IMR-90 (cell line): ENCODE measurements at regions not wholly inside any gene's neighbourhood (a gene's known extent, or its start where the extent isn't known, plus 50 kb on each side); places are given as distances from the start of the nearest gene placed in this dataset.

Source experiments
- ATAC-seq: fragments of 200-7000 bp; cut with Tn5 transposase; 2 replicates; pipeline ENCODE4 v1.9.1; 2020; ENCODE audit warnings: low read depth, mild to moderate bottlenecking, moderate library complexity
- BruUV-seq: library from RNA; stranded (reverse); fragments of 400-500 nt; replicated peaks from 2 replicates; lab custom pipeline; 2021; lab: Mats Ljungman, UMichigan
- CTCF ChIA-PET: fragments of 300-600 bp; formaldehyde crosslinking; extraction: SDS; loops from one replicate; lab custom pipeline; 2021; ENCODE audit warnings: antibody characterized with exemption; lab: Yijun Ruan, JAX
- POLR2A ChIA-PET: fragments of 300-600 bp; sonication (Branson Sonifier 250); formaldehyde crosslinking; loops from one replicate; lab custom pipeline; 2022; ENCODE audit warnings: antibody characterized with exemption; ENCODE audit not compliant: unreplicated experiment; lab: Charles Lee
- DNase-seq: peaks from one replicate; pipeline ENCODE4 v3.0.0; 2013
- H2AFZ ChIP-seq: replicated peaks from 2 replicates; pipeline ENCODE3; 2013; ENCODE audit warnings: low read length, mild to moderate bottlenecking; ENCODE audit not compliant: poor library complexity
- H2AK5ac ChIP-seq: 2 replicates; pipeline ENCODE4 v1.6.1; 2013; ENCODE audit warnings: low read depth, low read length, inconsistent platforms
- H2AK9ac ChIP-seq: replicated peaks from 2 replicates; pipeline ENCODE3; 2013; ENCODE audit warnings: mild to moderate bottlenecking, low read depth, low read length, moderate library complexity; ENCODE audit not compliant: poor library complexity
- H2BK120ac ChIP-seq: 2 replicates; pipeline ENCODE4 v1.6.1; 2013; ENCODE audit warnings: low read depth, low read length, inconsistent platforms
- H2BK15ac ChIP-seq: 3 replicates; pipeline ENCODE4 v1.6.1; 2013; ENCODE audit warnings: low read depth, low read length, inconsistent platforms
- H2BK20ac ChIP-seq: 2 replicates; pipeline ENCODE4 v1.6.1; 2013; ENCODE audit warnings: low read depth, mild to moderate bottlenecking, inconsistent platforms, low read length, moderate library complexity
- H2BK5ac ChIP-seq: 2 replicates; pipeline ENCODE4 v1.6.1; 2013; ENCODE audit warnings: mild to moderate bottlenecking, low read depth, low read length, inconsistent platforms; ENCODE audit not compliant: poor library complexity, severe bottlenecking
- H3K14ac ChIP-seq: replicated peaks from 2 replicates; pipeline ENCODE4 v1.6.1; 2013; ENCODE audit warnings: low read depth, low read length, inconsistent platforms
- H3K18ac ChIP-seq: 2 replicates; pipeline ENCODE4 v1.6.1; 2013; ENCODE audit warnings: low read depth, low read length, control low read depth
- H3K23ac ChIP-seq: 2 replicates; pipeline ENCODE4 v1.6.1; 2013; ENCODE audit warnings: low read depth, low read length, inconsistent platforms
- H3K27ac ChIP-seq: 2 replicates; pipeline ENCODE4 v1.5.1; 2013; ENCODE audit warnings: mild to moderate bottlenecking, control low read depth, low read length; ENCODE audit not compliant: insufficient read depth
- H3K27me3 ChIP-seq: 2 replicates; pipeline ENCODE4 v1.6.1; 2013; ENCODE audit warnings: low read length; ENCODE audit not compliant: control insufficient read depth, insufficient read depth
- H3K36me3 ChIP-seq: 2 replicates; pipeline ENCODE4 v1.6.1; 2013; ENCODE audit warnings: low read length, mixed read lengths; ENCODE audit not compliant: control insufficient read depth, insufficient read depth
- H3K4ac ChIP-seq: 2 replicates; pipeline ENCODE4 v1.6.1; 2013; ENCODE audit warnings: low read depth, low read length, inconsistent platforms
- H3K4me1 ChIP-seq: 2 replicates; pipeline ENCODE4 v1.6.1; 2013; ENCODE audit warnings: low read length, mixed read lengths; ENCODE audit not compliant: control insufficient read depth, insufficient read depth
- H3K4me2 ChIP-seq: 2 replicates; pipeline ENCODE4 v1.6.1; 2013; ENCODE audit warnings: low read depth, mild to moderate bottlenecking, control low read depth, low read length, moderate library complexity
- H3K4me3 ChIP-seq: 2 replicates; pipeline ENCODE4 v1.5.1; 2013; ENCODE audit warnings: low read depth, mild to moderate bottlenecking, control low read depth, low read length, moderate library complexity; ENCODE audit not compliant: insufficient read depth
- H3K56ac ChIP-seq: 2 replicates; pipeline ENCODE4 v1.6.1; 2013; ENCODE audit warnings: low read length, inconsistent platforms; ENCODE audit not compliant: insufficient read depth; ENCODE audit errors: extremely low read depth
- H3K79me1 ChIP-seq, 2 experiments: 2 replicates each; pipeline ENCODE4 v1.6.1; 2013; ENCODE audit warnings: low read length in 2 of 2, inconsistent platforms in 1 of 2, low read depth in 1 of 2
- H3K9ac ChIP-seq: 2 replicates; pipeline ENCODE4 v1.6.1; 2013; ENCODE audit warnings: low read depth, low read length, control low read depth
- H3K9me1 ChIP-seq: 2 replicates; pipeline ENCODE4 v1.6.1; 2013; ENCODE audit warnings: low read length, inconsistent platforms; ENCODE audit not compliant: insufficient read depth
- H3K9me3 ChIP-seq: 2 replicates; pipeline ENCODE4 v1.6.1; 2013; ENCODE audit warnings: low read length; ENCODE audit not compliant: control insufficient read depth, insufficient read depth
- H4K20me1 ChIP-seq: 2 replicates; pipeline ENCODE4 v1.6.1; 2013; ENCODE audit warnings: low read length, inconsistent platforms; ENCODE audit not compliant: insufficient read depth
- H4K5ac ChIP-seq: 2 replicates; pipeline ENCODE4 v1.6.1; 2013; ENCODE audit warnings: mild to moderate bottlenecking, low read depth, low read length, control low read depth
- H4K8ac ChIP-seq, 2 experiments: 2 replicates each; pipeline ENCODE4 v1.6.1; 2013; ENCODE audit warnings: low read depth in 2 of 2, low read length in 2 of 2, control low read depth in 1 of 2, inconsistent platforms in 1 of 2
- H4K91ac ChIP-seq: 2 replicates; pipeline ENCODE4 v1.6.1; 2013; ENCODE audit warnings: low read depth, low read length, inconsistent platforms; ENCODE audit not compliant: insufficient read depth
- CTCF ChIP-seq: conservative IDR thresholded peaks from 2 replicates; pipeline ENCODE4 v1.5.1; 2012; ENCODE audit warnings: mild to moderate bottlenecking, low read depth, low read length, improper control_type of control experiment
- ELK1 ChIP-seq: fragments of 150-350 bp; IDR thresholded peaks from 2 replicates; pipeline ENCODE4 v1.6.1; 2016; ENCODE audit warnings: low read depth, mild to moderate bottlenecking, low read length, moderate library complexity, borderline replicate concordance
- RAD21 ChIP-seq: IDR thresholded peaks from 2 replicates; pipeline ENCODE4 v1.6.1; 2012; ENCODE audit warnings: low read length, improper control_type of control experiment
- RFX5 ChIP-seq: IDR thresholded peaks from 2 replicates; pipeline ENCODE4 v1.8.0; 2012; ENCODE audit warnings: low read depth, mild to moderate bottlenecking, low read length, moderate library complexity
- SMC3 ChIP-seq: fragments of 150-350 bp; IDR thresholded peaks from 2 replicates; pipeline ENCODE4 v1.6.1; 2016; ENCODE audit warnings: low read depth, mild to moderate bottlenecking, antibody characterized with exemption, low read length, moderate library complexity
- WGBS, 2 experiments: methylation state at CpG; one replicate each; pipeline versions ENCODE4 v1.1.5 to v1.1.7; 2013; ENCODE audit warnings: missing lambda C conversion rate in 2 of 2; ENCODE audit not compliant: insufficient read length in 1 of 2; ENCODE audit errors: extremely low coverage in 2 of 2; 5-methylcytosine and 5-hydroxymethylcytosine counted together
- dilution Hi-C: fragments of 300-500 bp; cut with HindIII; formaldehyde crosslinking; loops from one replicate; pipeline ENCODE4 v1.14.3; 2018; ENCODE audit warnings: low sequenced_read_pairs; ENCODE audit not compliant: unreplicated experiment
- in situ Hi-C: fragments of 300-500 bp; cut with MboI; formaldehyde crosslinking; loops from 3 replicates; pipeline ENCODE4 v1.14.3; 2019; ENCODE audit warnings: low sequenced_read_pairs, inconsistent platforms, mixed read lengths
- intact Hi-C: fragments of 100-400 bp; cut with micrococcal nuclease; formaldehyde crosslinking; loops from 2 replicates; pipeline ENCODE4 v1.10.0; 2022

GRCh38 chr6:26175428-26176181 lies 88.4 kb downstream of the HFE start:
- no peak overlapping the region for H3K4me3 ChIP-seq
- DNase-seq (peak; percentile 75), ATAC-seq (no peak)
- H3K18ac ChIP-seq = no peak overlapping the region
- no peaks in the 10 kb centered on the region for H3K36me3 ChIP-seq
- H3K14ac ChIP-seq = no peak overlapping the region
- no peaks in the 10 kb centered on the region for H3K27me3 ChIP-seq
- BruUV-seq = no TSS peak
- WGBS, 2 experiments = no CpG with 5 or more reads among the region's 5 CpGs
- H2BK5ac ChIP-seq = no peak overlapping the region
- H3K9me1 ChIP-seq = no peaks in the 10 kb centered on the region
- no peak overlapping the region; the same call in 1 of the 2 replicates for H3K9ac ChIP-seq
- ChIA-PET POLR2A (interaction anchor here (0.6 to 0.7 kb wide), 3 partner anchors 17 to 156 kb away, joined by 3 to 4 read pairs (median 4); a partner anchor contains a TSS), CTCF (interaction anchor here (0.6 to 1.2 kb wide), 5 partner anchors 13 to 1277 kb away, joined by 3 to 6 read pairs (median 4); a partner anchor contains a TSS)
- no peak overlapping the region for H4K5ac ChIP-seq
- peak; percentile 79 for TF ChIP-seq RAD21
- peak; percentile 72 for TF ChIP-seq CTCF
- no peak for TF ChIP-seq RFX5
- peak; percentile 60; the same call in 1 of the 2 replicates for TF ChIP-seq SMC3
- TF ChIP-seq ELK1 = no peak
- in situ Hi-C loops (loop anchor here (25.0 kb wide), 1 partner anchor 962 kb away; a partner anchor contains a TSS), dilution Hi-C loops (no loop called here), intact Hi-C loops (no loop called here)
- H3K79me1 ChIP-seq = peaks cover 3 to 7% of the 10 kb centered on the region in 2 experiments; a peak in 2 of 4 replicates
- H3K27ac ChIP-seq = no peak overlapping the region
- no peak overlapping the region for H2BK15ac ChIP-seq
- H2AK9ac ChIP-seq = no peak overlapping the region
- H3K4ac ChIP-seq = no peak overlapping the region
- H2AK5ac ChIP-seq = no peak overlapping the region
- H4K91ac ChIP-seq = no peak overlapping the region
- H4K20me1 ChIP-seq = no peaks in the 10 kb centered on the region
- no peak overlapping the region for H3K56ac ChIP-seq
- no peaks in the 10 kb centered on the region for H3K9me3 ChIP-seq
- peaks cover 1% of the 10 kb centered on the region; the same call in 1 of the 2 replicates for H3K4me1 ChIP-seq
- no peak overlapping the region for H4K8ac ChIP-seq
- H2BK20ac ChIP-seq = no peak overlapping the region
- H3K23ac ChIP-seq = no peak overlapping the region
- no peak overlapping the region for H3K4me2 ChIP-seq
- H2AFZ ChIP-seq = no peak overlapping the region
- no peak overlapping the region for H2BK120ac ChIP-seq
